ENCODE measurements at regions not wholly inside any gene's neighbourhood (a gene's known extent, or its start where the extent isn't known, plus 50 kb on each side); places are given as distances from the start of the nearest gene placed in this dataset.

GRCh38 chr3:63179862-63180522 lies 98.1 kb upstream of the SYNPR start:
- H3K4me3 ChIP-seq (ENCODE audit: low read length): no peak overlapping the region
- Mint-ChIP-seq H3K9me3 (peaks cover 4% of the 10 kb centered on the region), H3K27ac (no peak overlapping the region), H3K27me3 (no peaks in the 10 kb centered on the region), H3K36me3 (ENCODE audit: low read depth) (no peaks in the 10 kb centered on the region), H3K4me1 (ENCODE audit: low read depth) (no peaks in the 10 kb centered on the region), H3K4me3 (no peak overlapping the region)
- ChIA-PET POLR2A (no interaction called here), CTCF (no interaction called here)
- H3K27me3 ChIP-seq (ENCODE audit: control insufficient read depth in 1 of 2, insufficient read depth in 2 of 2, low read length in 2 of 2): no peaks in the 10 kb centered on the region
- no peak for DNase-seq
- H3K27ac ChIP-seq (ENCODE audit: low read depth in 1 of 2, low read length in 2 of 2): no peak overlapping the region
- TF ChIP-seq CTCF (IDR thresholded peaks at IDR 0.05): no peak
- H3K4me1 ChIP-seq (ENCODE audit: insufficient read depth, low read length): no peaks in the 10 kb centered on the region
- H3K9me3 ChIP-seq (ENCODE audit: control insufficient read depth in 1 of 2, insufficient read depth in 1 of 2, low read length in 2 of 2): no peaks in the 10 kb centered on the region
- intact Hi-C loops (cut with DNase I, micrococcal nuclease): no loop called here
- no peaks in the 10 kb centered on the region for H3K36me3 ChIP-seq (ENCODE audit: insufficient read depth, low read length)
- no peak for ATAC-seq (ENCODE audit: poor library complexity)

GRCh38 chr3:63192248-63192647 lies 85.9 kb upstream of the SYNPR start:
- no peaks in the 10 kb centered on the region for H3K4me1 Mint-ChIP-seq (ENCODE audit: low read depth)
- no peaks in the 10 kb centered on the region for H3K27me3 Mint-ChIP-seq
- Histone ChIP-seq H3K27me3 (ENCODE audit: control insufficient read depth in 1 of 2, insufficient read depth in 2 of 2, low read length in 2 of 2) (no peaks in the 10 kb centered on the region), H3K4me1 (ENCODE audit: insufficient read depth, low read length) (no peaks in the 10 kb centered on the region), H3K4me3 (ENCODE audit: low read length) (no peak overlapping the region), H3K36me3 (ENCODE audit: insufficient read depth, low read length) (no peaks in the 10 kb centered on the region), H3K27ac (ENCODE audit: low read depth in 1 of 2, low read length in 2 of 2) (no peak overlapping the region), H3K9me3 (ENCODE audit: control insufficient read depth in 1 of 2, insufficient read depth in 1 of 2, low read length in 2 of 2) (no peaks in the 10 kb centered on the region)
- CTCF ChIA-PET: no interaction called here
- no peak for TF ChIP-seq CTCF (IDR thresholded peaks at IDR 0.05)
- H3K36me3 Mint-ChIP-seq (ENCODE audit: low read depth): no peaks in the 10 kb centered on the region
- H3K27ac Mint-ChIP-seq: no peak overlapping the region
- POLR2A ChIA-PET: interaction anchor here (0.7 kb wide), 1 partner anchor 9 kb away, joined by 3 read pairs; no protein-coding TSS in a partner anchor
- ATAC-seq (ENCODE audit: poor library complexity): no peak
- no peak overlapping the region for H3K4me3 Mint-ChIP-seq
- no peak for DNase-seq
- intact Hi-C loops (cut with DNase I, micrococcal nuclease): no loop called here
- H3K9me3 Mint-ChIP-seq: peaks cover 4% of the 10 kb centered on the region

- CTCF ChIA-PET: interaction anchor here (0.6 kb wide), 1 partner anchor 223 kb away, joined by 3 read pairs; no protein-coding TSS in a partner anchor
- Histone ChIP-seq H3K4me3 (ENCODE audit: low read length) (no peak overlapping the region), H3K9me3 (ENCODE audit: control insufficient read depth in 1 of 2, insufficient read depth in 1 of 2, low read length in 2 of 2) (no peaks in the 10 kb centered on the region), H3K27ac (ENCODE audit: low read depth in 1 of 2, low read length in 2 of 2) (no peak overlapping the region), H3K36me3 (ENCODE audit: insufficient read depth, low read length) (no peaks in the 10 kb centered on the region), H3K4me1 (ENCODE audit: insufficient read depth, low read length) (no peaks in the 10 kb centered on the region), H3K27me3 (ENCODE audit: control insufficient read depth in 1 of 2, insufficient read depth in 2 of 2, low read length in 2 of 2) (no peaks in the 10 kb centered on the region)
- H3K4me3 Mint-ChIP-seq: no peak overlapping the region
- no peak for ATAC-seq (ENCODE audit: poor library complexity)
- peaks cover 4% of the 10 kb centered on the region for H3K9me3 Mint-ChIP-seq
- POLR2A ChIA-PET: no interaction called here
- TF ChIP-seq CTCF (IDR thresholded peaks at IDR 0.05): no peak
- intact Hi-C loops (cut with DNase I, micrococcal nuclease): no loop called here
- no peak for DNase-seq
- no peaks in the 10 kb centered on the region for H3K27me3 Mint-ChIP-seq
- H3K36me3 Mint-ChIP-seq (ENCODE audit: low read depth): no peaks in the 10 kb centered on the region
- H3K4me1 Mint-ChIP-seq (ENCODE audit: low read depth): no peaks in the 10 kb centered on the region
- H3K27ac Mint-ChIP-seq: no peak overlapping the region
Measured at GRCh38 chr3:63193647-63194046, 84.5 kb upstream of the SYNPR start.
